ENCODE measurements at regions not wholly inside any gene's neighbourhood (a gene's known extent, or its start where the extent isn't known, plus 50 kb on each side); places are given as distances from the start of the nearest gene placed in this dataset.

DNA sequence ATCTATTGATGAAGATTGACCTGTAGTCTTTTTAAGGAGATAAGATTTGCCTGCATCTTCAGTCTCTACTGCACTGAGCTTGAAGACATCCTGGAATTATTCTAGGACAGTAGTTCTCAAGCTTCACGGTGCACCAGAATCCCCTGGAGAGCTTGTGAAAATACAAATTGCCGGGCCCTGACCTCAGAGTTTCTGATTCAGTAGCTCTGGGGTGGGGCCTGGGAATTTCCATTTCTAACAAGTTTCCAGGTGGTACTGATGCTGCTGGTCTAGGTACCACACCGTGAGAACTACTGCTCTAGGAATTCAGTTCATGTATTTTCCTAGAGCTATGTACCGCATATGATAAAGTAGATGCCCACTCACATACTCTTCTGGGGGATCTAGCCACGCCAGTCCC is 246.1 kb downstream of the HS3ST3B1 start:
- H3K36me3 ChIP-seq (ENCODE audit: control insufficient read depth in 1 of 2, insufficient read depth in 2 of 2, low read length in 2 of 2): no peaks in the 10 kb centered on the region
- H2AFZ ChIP-seq (ENCODE audit: low read depth, low read length, poor library complexity, severe bottlenecking): no peak overlapping the region
- H3K4me2 ChIP-seq (ENCODE audit: low read length): no peak overlapping the region
- POLR2A ChIA-PET: no interaction called here
- H3K9me2 ChIP-seq (ENCODE audit: insufficient read depth): no peaks in the 10 kb centered on the region
- CTCF ChIA-PET: no interaction called here
- H3K4me3 ChIP-seq (replicated peaks in 1 of 2; ENCODE audit: low read depth in 1 of 2, low read length in 2 of 2): no peak overlapping the region
- no peak overlapping the region for H3K27ac ChIP-seq (ENCODE audit: low read depth, low read length)
- ATAC-seq: no peak
- RAD21 ChIA-PET (ENCODE audit: low non-redundant PET in 1 of 2, low total read pairs in 2 of 2, uncharacterized antibody in 2 of 2, unreplicated experiment in 2 of 2): no interaction called here
- H3K79me2 ChIP-seq (ENCODE audit: insufficient read depth, low read length): no peaks in the 10 kb centered on the region
- H4K20me1 ChIP-seq (ENCODE audit: insufficient read depth): no peaks in the 10 kb centered on the region
- H3K9me3 ChIP-seq (ENCODE audit: control insufficient read depth in 1 of 2, insufficient read depth in 1 of 2, low read depth in 1 of 2, low read length in 2 of 2): peaks cover 0 to 9% of the 10 kb centered on the region in 2 experiments; a peak in 1 of 4 replicates
- TF ChIP-seq RAD21 (IDR thresholded peaks at IDR 0.05; ENCODE audit: low read depth): no peak
- no peak for TF ChIP-seq YY1 (IDR thresholded peaks at IDR 0.05; ENCODE audit: extremely low read depth, insufficient replicate concordance, low read depth, low read length)
- TF ChIP-seq TCF7L2 (IDR thresholded peaks at IDR 0.05; ENCODE audit: borderline replicate concordance, extremely low read depth, insufficient read depth, insufficient read length): no peak
- no peak for TF ChIP-seq SIN3A (IDR thresholded peaks at IDR 0.05; ENCODE audit: low read depth)
- TF ChIP-seq EGR1 (IDR thresholded peaks at IDR 0.05; ENCODE audit: low read depth): no peak
- TF ChIP-seq EZH2 (IDR thresholded peaks at IDR 0.05): no peak
- TF ChIP-seq ZFX (IDR thresholded peaks at IDR 0.05): no peak
- TF ChIP-seq, protein P1, sequence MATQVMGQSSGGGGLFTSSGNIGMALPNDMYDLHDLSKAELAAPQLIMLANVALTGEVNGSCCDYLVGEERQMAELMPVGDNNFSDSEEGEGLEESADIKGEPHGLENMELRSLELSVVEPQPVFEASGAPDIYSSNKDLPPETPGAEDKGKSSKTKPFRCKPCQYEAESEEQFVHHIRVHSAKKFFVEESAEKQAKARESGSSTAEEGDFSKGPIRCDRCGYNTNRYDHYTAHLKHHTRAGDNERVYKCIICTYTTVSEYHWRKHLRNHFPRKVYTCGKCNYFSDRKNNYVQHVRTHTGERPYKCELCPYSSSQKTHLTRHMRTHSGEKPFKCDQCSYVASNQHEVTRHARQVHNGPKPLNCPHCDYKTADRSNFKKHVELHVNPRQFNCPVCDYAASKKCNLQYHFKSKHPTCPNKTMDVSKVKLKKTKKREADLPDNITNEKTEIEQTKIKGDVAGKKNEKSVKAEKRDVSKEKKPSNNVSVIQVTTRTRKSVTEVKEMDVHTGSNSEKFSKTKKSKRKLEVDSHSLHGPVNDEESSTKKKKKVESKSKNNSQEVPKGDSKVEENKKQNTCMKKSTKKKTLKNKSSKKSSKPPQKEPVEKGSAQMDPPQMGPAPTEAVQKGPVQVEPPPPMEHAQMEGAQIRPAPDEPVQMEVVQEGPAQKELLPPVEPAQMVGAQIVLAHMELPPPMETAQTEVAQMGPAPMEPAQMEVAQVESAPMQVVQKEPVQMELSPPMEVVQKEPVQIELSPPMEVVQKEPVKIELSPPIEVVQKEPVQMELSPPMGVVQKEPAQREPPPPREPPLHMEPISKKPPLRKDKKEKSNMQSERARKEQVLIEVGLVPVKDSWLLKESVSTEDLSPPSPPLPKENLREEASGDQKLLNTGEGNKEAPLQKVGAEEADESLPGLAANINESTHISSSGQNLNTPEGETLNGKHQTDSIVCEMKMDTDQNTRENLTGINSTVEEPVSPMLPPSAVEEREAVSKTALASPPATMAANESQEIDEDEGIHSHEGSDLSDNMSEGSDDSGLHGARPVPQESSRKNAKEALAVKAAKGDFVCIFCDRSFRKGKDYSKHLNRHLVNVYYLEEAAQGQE (IDR thresholded peaks at IDR 0.05; ENCODE audit: low read depth): no peak
- TF ChIP-seq, protein P2, sequence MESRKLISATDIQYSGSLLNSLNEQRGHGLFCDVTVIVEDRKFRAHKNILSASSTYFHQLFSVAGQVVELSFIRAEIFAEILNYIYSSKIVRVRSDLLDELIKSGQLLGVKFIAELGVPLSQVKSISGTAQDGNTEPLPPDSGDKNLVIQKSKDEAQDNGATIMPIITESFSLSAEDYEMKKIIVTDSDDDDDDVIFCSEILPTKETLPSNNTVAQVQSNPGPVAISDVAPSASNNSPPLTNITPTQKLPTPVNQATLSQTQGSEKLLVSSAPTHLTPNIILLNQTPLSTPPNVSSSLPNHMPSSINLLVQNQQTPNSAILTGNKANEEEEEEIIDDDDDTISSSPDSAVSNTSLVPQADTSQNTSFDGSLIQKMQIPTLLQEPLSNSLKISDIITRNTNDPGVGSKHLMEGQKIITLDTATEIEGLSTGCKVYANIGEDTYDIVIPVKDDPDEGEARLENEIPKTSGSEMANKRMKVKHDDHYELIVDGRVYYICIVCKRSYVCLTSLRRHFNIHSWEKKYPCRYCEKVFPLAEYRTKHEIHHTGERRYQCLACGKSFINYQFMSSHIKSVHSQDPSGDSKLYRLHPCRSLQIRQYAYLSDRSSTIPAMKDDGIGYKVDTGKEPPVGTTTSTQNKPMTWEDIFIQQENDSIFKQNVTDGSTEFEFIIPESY (IDR thresholded peaks at IDR 0.05; ENCODE audit: extremely low read depth, insufficient replicate concordance, low read length): no peak
- TF ChIP-seq CBX3 (IDR thresholded peaks at IDR 0.05; ENCODE audit: low read depth): no peak
- TF ChIP-seq, protein P3, sequence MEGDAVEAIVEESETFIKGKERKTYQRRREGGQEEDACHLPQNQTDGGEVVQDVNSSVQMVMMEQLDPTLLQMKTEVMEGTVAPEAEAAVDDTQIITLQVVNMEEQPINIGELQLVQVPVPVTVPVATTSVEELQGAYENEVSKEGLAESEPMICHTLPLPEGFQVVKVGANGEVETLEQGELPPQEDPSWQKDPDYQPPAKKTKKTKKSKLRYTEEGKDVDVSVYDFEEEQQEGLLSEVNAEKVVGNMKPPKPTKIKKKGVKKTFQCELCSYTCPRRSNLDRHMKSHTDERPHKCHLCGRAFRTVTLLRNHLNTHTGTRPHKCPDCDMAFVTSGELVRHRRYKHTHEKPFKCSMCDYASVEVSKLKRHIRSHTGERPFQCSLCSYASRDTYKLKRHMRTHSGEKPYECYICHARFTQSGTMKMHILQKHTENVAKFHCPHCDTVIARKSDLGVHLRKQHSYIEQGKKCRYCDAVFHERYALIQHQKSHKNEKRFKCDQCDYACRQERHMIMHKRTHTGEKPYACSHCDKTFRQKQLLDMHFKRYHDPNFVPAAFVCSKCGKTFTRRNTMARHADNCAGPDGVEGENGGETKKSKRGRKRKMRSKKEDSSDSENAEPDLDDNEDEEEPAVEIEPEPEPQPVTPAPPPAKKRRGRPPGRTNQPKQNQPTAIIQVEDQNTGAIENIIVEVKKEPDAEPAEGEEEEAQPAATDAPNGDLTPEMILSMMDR (IDR thresholded peaks at IDR 0.05 in 2 of 3, conservative IDR thresholded peaks at IDR 0.05 in 1 of 3; ENCODE audit: borderline replicate concordance in 1 of 3, insufficient read depth in 1 of 3, low read depth in 2 of 3, low read length in 2 of 3): no peak
- no peak for TF ChIP-seq ELF1 (IDR thresholded peaks at IDR 0.05; ENCODE audit: borderline replicate concordance, low read depth)
- TF ChIP-seq SRF (IDR thresholded peaks at IDR 0.05; ENCODE audit: low read depth): no peak
- TF ChIP-seq POLR2AphosphoS5 (IDR thresholded peaks at IDR 0.05; ENCODE audit: low read depth, low read length): no peak
- no peak for TF ChIP-seq ZNF274 (IDR thresholded peaks at IDR 0.05; ENCODE audit: low read depth, low read length)
- no peak for TF ChIP-seq CEBPB (IDR thresholded peaks at IDR 0.05; ENCODE audit: low read depth)
- TF ChIP-seq FOSL1 (IDR thresholded peaks at IDR 0.05; ENCODE audit: low read depth): no peak
- no peaks in the 10 kb centered on the region for H3K4me1 ChIP-seq (ENCODE audit: control insufficient read depth in 1 of 2, insufficient read depth in 2 of 2, low read length in 2 of 2)
- no peaks in the 10 kb centered on the region for H3K27me3 ChIP-seq (ENCODE audit: insufficient read depth, low read length)
- no peak overlapping the region for H3K9ac ChIP-seq (ENCODE audit: low read length)
- no peak for DNase-seq (ENCODE audit: low read depth, low spot score)
- intact Hi-C loops (cut with micrococcal nuclease): no loop called here
- BruUV-seq (replicated peaks): no TSS peak
